GM12878 (cell line): ENCODE measurements at regions not wholly inside any gene's neighbourhood (a gene's known extent, or its start where the extent isn't known, plus 50 kb on each side); places are given as distances from the start of the nearest gene placed in this dataset. TPM values are rescaled to one million over a fixed set of nuclear protein-coding genes. Genes with fewer than 3 reads are reported as not detected.

Source experiments
- ATAC-seq: fragments of 200-7000 bp; cut with Tn5 transposase; 3 replicates; pipeline ENCODE4 v1.9.1; 2020; ENCODE audit warnings: mild to moderate bottlenecking, moderate library complexity
- BruUV-seq: library from RNA; stranded (reverse); fragments of 400-500 nt; replicated peaks from 2 replicates; lab custom pipeline; 2021; lab: Mats Ljungman, UMichigan
- CTCF ChIA-PET: fragments of 300-600 bp; sonication (Branson Sonifier 250); formaldehyde crosslinking; extraction: SDS; loops from one replicate; lab custom pipeline; 2021; ENCODE audit warnings: inconsistent platforms; lab: Yijun Ruan, JAX
- POLR2A ChIA-PET: fragments of 350-600 bp; formaldehyde crosslinking; extraction: SDS; loops from one replicate; lab custom pipeline; 2021; ENCODE audit warnings: inconsistent platforms; lab: Charles Lee
- RAD21 ChIA-PET: fragments of 300-600 bp; sonication (Branson Sonifier 250); formaldehyde crosslinking; loops from one replicate; lab custom pipeline; 2023; ENCODE audit warnings: antibody characterized with exemption; ENCODE audit not compliant: unreplicated experiment; lab: Charles Lee
- SMC1A ChIA-PET: fragments of 300-600 bp; sonication (Branson Sonifier 250); formaldehyde crosslinking; loops from one replicate; lab custom pipeline; 2023; ENCODE audit not compliant: unreplicated experiment, uncharacterized antibody; lab: Charles Lee
- DNase-seq: peaks from one replicate; pipeline ENCODE4 v3.0.0-alpha.2; 2011; ENCODE audit warnings: low read depth, low spot score
- FAIRE-seq: peaks from 3 replicates; lab custom pipeline; 2011; peaks lifted over from hg19 to GRCh38; lab: Jason Lieb, UNC
- H2AFZ ChIP-seq: 2 replicates; pipeline ENCODE4 v1.6.0; 2011; ENCODE audit warnings: low read depth, low read length, control low read depth; ENCODE audit not compliant: control insufficient read depth
- H3K27ac ChIP-seq: 2 replicates; pipeline ENCODE4 v1.5.1; 2011; ENCODE audit warnings: control low read depth; ENCODE audit not compliant: control insufficient read depth, insufficient read depth
- H3K27me3 ChIP-seq, 2 experiments: replicated peaks in 1 of 2; 2 replicates each; pipeline versions ENCODE4 v1.6.0 to v1.6.1; 2011; ENCODE audit warnings: low read length in 1 of 2; ENCODE audit not compliant: control insufficient read depth in 2 of 2, insufficient read depth in 2 of 2
- H3K36me3 ChIP-seq, 2 experiments: 2 replicates each; pipeline ENCODE4 v1.5.1; 2011; ENCODE audit warnings: low read length in 1 of 2; ENCODE audit not compliant: control insufficient read depth in 2 of 2, insufficient read depth in 2 of 2
- H3K4me1 ChIP-seq: 2 replicates; pipeline ENCODE4 v1.6.1; 2011; ENCODE audit warnings: mild to moderate bottlenecking, low read length, moderate library complexity, mixed read lengths; ENCODE audit not compliant: control insufficient read depth, insufficient read depth
- H3K4me2 ChIP-seq: 2 replicates; pipeline ENCODE4 v1.6.0; 2011; ENCODE audit warnings: control low read depth; ENCODE audit not compliant: control insufficient read depth, insufficient read depth
- H3K4me3 ChIP-seq: fragments of 200-600 bp; sonication (generic); 2 replicates; pipeline ENCODE4 v1.5.1; 2016
- H3K79me2 ChIP-seq: 2 replicates; pipeline ENCODE4 v1.6.0; 2011; ENCODE audit warnings: low read length; ENCODE audit not compliant: control insufficient read depth, insufficient read depth
- H3K9ac ChIP-seq: 2 replicates; pipeline ENCODE4 v1.8.0; 2011; ENCODE audit warnings: low read length, control low read depth, mixed read lengths; ENCODE audit not compliant: control insufficient read depth, insufficient read depth
- H3K9me3 ChIP-seq: replicated peaks from 3 replicates; pipeline ENCODE4 v1.5.1; 2011; ENCODE audit warnings: mild to moderate bottlenecking, low read length; ENCODE audit not compliant: control insufficient read depth, insufficient read depth
- H4K20me1 ChIP-seq: 2 replicates; pipeline ENCODE4 v1.6.0; 2011; ENCODE audit not compliant: control insufficient read depth, insufficient read depth
- POLR2A ChIP-seq: IDR thresholded peaks from 2 replicates; pipeline ENCODE4 v1.6.1; 2011; ENCODE audit warnings: low read depth, mild to moderate bottlenecking, low read length
- RBBP5 ChIP-seq: fragments of 200-600 bp; sonication (generic); conservative IDR thresholded peaks from 2 replicates; pipeline ENCODE4 v1.6.1; 2016
- SMARCA5 ChIP-seq: fragments of 450-650 bp; IDR thresholded peaks from 2 replicates; pipeline ENCODE4 v1.6.1; 2017; ENCODE audit warnings: mild to moderate bottlenecking
- SMC3 ChIP-seq: IDR thresholded peaks from 2 replicates; pipeline ENCODE4 v1.6.1; 2011; ENCODE audit warnings: low read length, improper control_type of control experiment, borderline replicate concordance
- SP1 ChIP-seq: IDR thresholded peaks from one replicate; pipeline ENCODE4 v1.6.1; 2011; ENCODE audit warnings: low read depth, low read length
- YY1 ChIP-seq: IDR thresholded peaks from 2 replicates; pipeline ENCODE4 v1.6.1; 2011; ENCODE audit warnings: low read depth, mild to moderate bottlenecking, low read length
- WGBS: methylation state at CpG from one replicate; pipeline ENCODE4 v1.1.6; 2016; ENCODE audit warnings: low lambda C conversion rate; ENCODE audit not compliant: insufficient replicate concordance, insufficient coverage; ENCODE audit errors: missing lambda C conversion rate; 5-methylcytosine and 5-hydroxymethylcytosine counted together
- in situ Hi-C: fragments of 300-500 bp; cut with MboI; formaldehyde crosslinking; loops from 9 replicates; pipeline ENCODE4 v1.14.3; 2018; ENCODE audit warnings: mixed read lengths
- intact Hi-C: fragments of 100-400 bp; cut with micrococcal nuclease; formaldehyde crosslinking; loops from one replicate; pipeline ENCODE4 v1.14.2; 2022; ENCODE audit not compliant: unreplicated experiment
- small RNA-seq: library from RNA; depleted of rRNA; stranded (forward); fragments of <200 nt; gene quantifications from one replicate; pipeline ENCODE3, GENCODE V24; 2014
- TF ChIP-seq, protein P1 (sequence below): fragments of 150-350 bp; IDR thresholded peaks from 2 replicates; pipeline ENCODE4 v1.6.1; 2014; ENCODE audit warnings: mild to moderate bottlenecking, low read depth, low read length
- TF ChIP-seq, protein P2 (sequence below): fragments of 450-650 bp; IDR thresholded peaks from 2 replicates; pipeline ENCODE4 v1.6.1; 2017; ENCODE audit warnings: low read depth, mild to moderate bottlenecking, moderate library complexity

DNA sequence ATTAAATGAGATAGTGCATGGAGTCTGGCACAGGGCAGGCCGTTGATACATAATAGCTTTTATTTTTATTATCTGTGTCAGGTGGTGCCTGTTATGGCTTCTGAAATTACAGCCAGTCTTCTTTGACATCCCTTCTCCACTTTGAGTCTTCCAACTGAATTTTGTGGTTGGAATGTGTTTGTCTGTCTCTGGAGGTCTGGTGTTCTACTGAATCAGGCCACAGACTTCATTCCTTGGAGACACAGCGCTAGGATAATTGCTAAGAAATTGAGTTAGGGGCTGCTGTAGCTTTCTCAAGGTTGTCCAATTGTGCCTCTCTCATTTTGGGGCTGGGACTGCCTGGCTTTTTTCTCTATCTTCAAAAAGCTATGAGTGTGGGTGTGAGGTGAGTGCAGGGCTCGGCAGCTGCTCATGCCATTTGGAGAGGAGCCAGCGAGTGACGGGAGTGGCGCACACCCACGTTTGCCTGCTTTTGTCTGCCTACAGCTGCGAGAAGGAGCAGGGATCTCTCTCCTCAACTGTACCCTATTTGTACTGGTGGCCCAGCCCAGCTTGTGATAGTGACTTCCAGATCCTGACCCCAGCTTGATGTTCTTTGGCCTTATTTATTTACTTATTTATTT lies 49.8 kb upstream of the SYN2 start:
- ChIA-PET SMC1A (no interaction called here), POLR2A (no interaction called here)
- H3K36me3 ChIP-seq: no peaks in the 10 kb centered on the region

More for the DNA sequence above, 49.8 kb upstream of the SYN2 start:
- intact Hi-C loops: no loop called here
- no peak overlapping the region for H2AFZ ChIP-seq
- no peak for TF ChIP-seq POLR2A
- no peak for TF ChIP-seq YY1
- no peak for TF ChIP-seq SMARCA5
- no peak for TF ChIP-seq SP1
- TF ChIP-seq, protein P1, sequence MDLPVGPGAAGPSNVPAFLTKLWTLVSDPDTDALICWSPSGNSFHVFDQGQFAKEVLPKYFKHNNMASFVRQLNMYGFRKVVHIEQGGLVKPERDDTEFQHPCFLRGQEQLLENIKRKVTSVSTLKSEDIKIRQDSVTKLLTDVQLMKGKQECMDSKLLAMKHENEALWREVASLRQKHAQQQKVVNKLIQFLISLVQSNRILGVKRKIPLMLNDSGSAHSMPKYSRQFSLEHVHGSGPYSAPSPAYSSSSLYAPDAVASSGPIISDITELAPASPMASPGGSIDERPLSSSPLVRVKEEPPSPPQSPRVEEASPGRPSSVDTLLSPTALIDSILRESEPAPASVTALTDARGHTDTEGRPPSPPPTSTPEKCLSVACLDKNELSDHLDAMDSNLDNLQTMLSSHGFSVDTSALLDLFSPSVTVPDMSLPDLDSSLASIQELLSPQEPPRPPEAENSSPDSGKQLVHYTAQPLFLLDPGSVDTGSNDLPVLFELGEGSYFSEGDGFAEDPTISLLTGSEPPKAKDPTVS: no peak
- no peak for TF ChIP-seq RBBP5
- no peak for TF ChIP-seq SMC3
- TF ChIP-seq, protein P2, sequence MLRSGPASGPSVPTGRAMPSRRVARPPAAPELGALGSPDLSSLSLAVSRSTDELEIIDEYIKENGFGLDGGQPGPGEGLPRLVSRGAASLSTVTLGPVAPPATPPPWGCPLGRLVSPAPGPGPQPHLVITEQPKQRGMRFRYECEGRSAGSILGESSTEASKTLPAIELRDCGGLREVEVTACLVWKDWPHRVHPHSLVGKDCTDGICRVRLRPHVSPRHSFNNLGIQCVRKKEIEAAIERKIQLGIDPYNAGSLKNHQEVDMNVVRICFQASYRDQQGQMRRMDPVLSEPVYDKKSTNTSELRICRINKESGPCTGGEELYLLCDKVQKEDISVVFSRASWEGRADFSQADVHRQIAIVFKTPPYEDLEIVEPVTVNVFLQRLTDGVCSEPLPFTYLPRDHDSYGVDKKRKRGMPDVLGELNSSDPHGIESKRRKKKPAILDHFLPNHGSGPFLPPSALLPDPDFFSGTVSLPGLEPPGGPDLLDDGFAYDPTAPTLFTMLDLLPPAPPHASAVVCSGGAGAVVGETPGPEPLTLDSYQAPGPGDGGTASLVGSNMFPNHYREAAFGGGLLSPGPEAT: no peak
- no peaks in the 10 kb centered on the region for H3K4me1 ChIP-seq
- H3K9ac ChIP-seq: no peak overlapping the region
- ChIA-PET RAD21 (no interaction called here), CTCF (no interaction called here)
- no peaks in the 10 kb centered on the region for H3K79me2 ChIP-seq
- 33% methylated on average over 8 of the region's 8 CpGs for WGBS
- ATAC-seq: no peak
- no peaks in the 10 kb centered on the region for H3K9me3 ChIP-seq
- H3K4me3 ChIP-seq: no peak overlapping the region
- H3K27me3 ChIP-seq: peaks cover 0 to 3% of the 10 kb centered on the region in 2 experiments; a peak in 1 of 4 replicates
- in situ Hi-C loops: no loop called here
- H3K4me2 ChIP-seq: no peak overlapping the region
- BruUV-seq: no TSS peak
- no peaks in the 10 kb centered on the region for H4K20me1 ChIP-seq
- H3K27ac ChIP-seq: no peak overlapping the region
- no peak for FAIRE-seq
- DNase-seq: no peak

Small RNAs in the stretch of these regions (small RNA-seq; reads per million reads assigned to genes)
- gene RN7SL147P: not detected
